Loucy (cell line): ENCODE measurements at regions not wholly inside any gene's neighbourhood (a gene's known extent, or its start where the extent isn't known, plus 50 kb on each side); places are given as distances from the start of the nearest gene placed in this dataset.

Experiments used
- EZH2phosphoT487 ChIP-seq: fragments of 200-600 bp; IDR thresholded peaks from 2 replicates; pipeline ENCODE4 v1.6.1; 2018; ENCODE audit warnings: antibody characterized with exemption, mild to moderate bottlenecking, moderate library complexity, borderline replicate concordance
- TF ChIP-seq, protein P1 (sequence below): fragments of 200-600 bp; sonication (generic); conservative IDR thresholded peaks from 2 replicates; pipeline ENCODE4 v1.5.1; 2014; ENCODE audit warnings: mild to moderate bottlenecking, antibody characterized with exemption, low read length

GRCh38 chr6:135791441-135791840 lies 60.1 kb upstream of the PDE7B start:
- TF ChIP-seq, protein P1, sequence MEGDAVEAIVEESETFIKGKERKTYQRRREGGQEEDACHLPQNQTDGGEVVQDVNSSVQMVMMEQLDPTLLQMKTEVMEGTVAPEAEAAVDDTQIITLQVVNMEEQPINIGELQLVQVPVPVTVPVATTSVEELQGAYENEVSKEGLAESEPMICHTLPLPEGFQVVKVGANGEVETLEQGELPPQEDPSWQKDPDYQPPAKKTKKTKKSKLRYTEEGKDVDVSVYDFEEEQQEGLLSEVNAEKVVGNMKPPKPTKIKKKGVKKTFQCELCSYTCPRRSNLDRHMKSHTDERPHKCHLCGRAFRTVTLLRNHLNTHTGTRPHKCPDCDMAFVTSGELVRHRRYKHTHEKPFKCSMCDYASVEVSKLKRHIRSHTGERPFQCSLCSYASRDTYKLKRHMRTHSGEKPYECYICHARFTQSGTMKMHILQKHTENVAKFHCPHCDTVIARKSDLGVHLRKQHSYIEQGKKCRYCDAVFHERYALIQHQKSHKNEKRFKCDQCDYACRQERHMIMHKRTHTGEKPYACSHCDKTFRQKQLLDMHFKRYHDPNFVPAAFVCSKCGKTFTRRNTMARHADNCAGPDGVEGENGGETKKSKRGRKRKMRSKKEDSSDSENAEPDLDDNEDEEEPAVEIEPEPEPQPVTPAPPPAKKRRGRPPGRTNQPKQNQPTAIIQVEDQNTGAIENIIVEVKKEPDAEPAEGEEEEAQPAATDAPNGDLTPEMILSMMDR, result no peak
- no peak for TF ChIP-seq EZH2phosphoT487
